VCaP (cell line): ENCODE measurements at regions not wholly inside any gene's neighbourhood (a gene's known extent, or its start where the extent isn't known, plus 50 kb on each side); places are given as distances from the start of the nearest gene placed in this dataset.

Experiments
- H3K27ac ChIP-seq: fragments of 450-650 bp; 2 replicates; pipeline ENCODE4 v1.5.1; 2017
- CTCF ChIP-seq: fragments of 450-650 bp; conservative IDR thresholded peaks from 2 replicates; pipeline ENCODE4 v1.5.1; 2017; ENCODE audit warnings: mild to moderate bottlenecking, moderate library complexity

- no peak overlapping the region for H3K27ac ChIP-seq
- TF ChIP-seq CTCF: no peak
Observed at GRCh38 chr4:149164282-149164681, 651.4 kb downstream of the IQCM start.

GRCh38 chr4:149161247-149161646 is 654.4 kb downstream of the IQCM start:
- H3K27ac ChIP-seq: peak overlapping the region; percentile 41; the same call in 1 of the 2 replicates

GRCh38 chr4:149160370-149160769 is 655.3 kb downstream of the IQCM start:
- no peak for TF ChIP-seq CTCF
- peak overlapping the region; percentile 41 for H3K27ac ChIP-seq

More at GRCh38 chr4:149161247-149161646, 654.4 kb downstream of the IQCM start:
- TF ChIP-seq CTCF: no peak

GRCh38 chr4:149158817-149159216 is 656.8 kb downstream of the IQCM start:
- no peak overlapping the region for H3K27ac ChIP-seq
- TF ChIP-seq CTCF: no peak

- no peak overlapping the region for H3K27ac ChIP-seq
- no peak for TF ChIP-seq CTCF
Observed at GRCh38 chr4:149145803-149146202, 669.8 kb downstream of the IQCM start.

- H3K27ac ChIP-seq: no peak overlapping the region
- TF ChIP-seq CTCF: no peak
Observed at GRCh38 chr4:149144060-149144459, 671.6 kb downstream of the IQCM start.

- no peak for TF ChIP-seq CTCF
- no peak overlapping the region for H3K27ac ChIP-seq
Observed at GRCh38 chr4:149141391-149141790, 674.3 kb downstream of the IQCM start.

- no peak overlapping the region for H3K27ac ChIP-seq
- TF ChIP-seq CTCF: no peak
Observed at GRCh38 chr4:149140841-149141240, 674.8 kb downstream of the IQCM start.
